MM.1S (cell line): ENCODE measurements at regions not wholly inside any gene's neighbourhood (a gene's known extent, or its start where the extent isn't known, plus 50 kb on each side); places are given as distances from the start of the nearest gene placed in this dataset.

ENCODE experiments used
- EZH2 ChIP-seq: fragments of 300-600 bp; sonication (generic); optimal IDR thresholded peaks from 2 replicates; pipeline ENCODE3; 2017; ENCODE audit warnings: low read depth, mild to moderate bottlenecking, antibody characterized with exemption, low read length, mixed read lengths
- TF ChIP-seq, protein P1 (sequence below): fragments of 300-600 bp; sonication (generic); IDR thresholded peaks from 2 replicates; pipeline ENCODE4 v1.5.1; 2016; ENCODE audit warnings: antibody characterized with exemption, low read length, mixed read lengths

DNA sequence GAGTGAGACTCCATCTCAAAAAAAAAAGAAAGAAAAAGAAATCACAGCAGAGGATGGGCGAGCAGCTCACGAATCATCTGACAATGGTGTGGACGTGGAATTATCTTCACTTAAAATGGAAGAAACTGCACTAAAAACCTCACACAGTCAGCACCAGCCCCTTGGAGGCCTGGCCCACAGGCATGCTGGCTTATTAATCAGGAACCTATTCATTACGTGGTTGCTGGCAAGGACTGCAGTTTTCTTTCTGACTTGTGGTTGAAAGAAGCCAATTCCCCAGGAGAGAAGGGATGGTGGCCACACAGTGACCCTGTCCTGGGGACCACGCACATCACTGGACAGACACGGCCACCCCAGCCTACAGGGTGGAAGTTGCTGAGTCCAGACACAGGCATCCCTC lies 401.1 kb downstream of the CTTN start:
- TF ChIP-seq, protein P1, sequence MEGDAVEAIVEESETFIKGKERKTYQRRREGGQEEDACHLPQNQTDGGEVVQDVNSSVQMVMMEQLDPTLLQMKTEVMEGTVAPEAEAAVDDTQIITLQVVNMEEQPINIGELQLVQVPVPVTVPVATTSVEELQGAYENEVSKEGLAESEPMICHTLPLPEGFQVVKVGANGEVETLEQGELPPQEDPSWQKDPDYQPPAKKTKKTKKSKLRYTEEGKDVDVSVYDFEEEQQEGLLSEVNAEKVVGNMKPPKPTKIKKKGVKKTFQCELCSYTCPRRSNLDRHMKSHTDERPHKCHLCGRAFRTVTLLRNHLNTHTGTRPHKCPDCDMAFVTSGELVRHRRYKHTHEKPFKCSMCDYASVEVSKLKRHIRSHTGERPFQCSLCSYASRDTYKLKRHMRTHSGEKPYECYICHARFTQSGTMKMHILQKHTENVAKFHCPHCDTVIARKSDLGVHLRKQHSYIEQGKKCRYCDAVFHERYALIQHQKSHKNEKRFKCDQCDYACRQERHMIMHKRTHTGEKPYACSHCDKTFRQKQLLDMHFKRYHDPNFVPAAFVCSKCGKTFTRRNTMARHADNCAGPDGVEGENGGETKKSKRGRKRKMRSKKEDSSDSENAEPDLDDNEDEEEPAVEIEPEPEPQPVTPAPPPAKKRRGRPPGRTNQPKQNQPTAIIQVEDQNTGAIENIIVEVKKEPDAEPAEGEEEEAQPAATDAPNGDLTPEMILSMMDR = no peak
- TF ChIP-seq EZH2 = no peak
